Omental fat pad (tissue), 3 donors: ENCODE measurements at regions not wholly inside any gene's neighbourhood (a gene's known extent, or its start where the extent isn't known, plus 50 kb on each side); places are given as distances from the start of the nearest gene placed in this dataset.

Source experiments
- ATAC-seq: fragments of 150-250 bp; one replicate; pipeline ENCODE4 v1.9.1; 2016; ENCODE audit warnings: mild to moderate bottlenecking, moderate library complexity; ENCODE audit not compliant: low FRiP score
- DNase-seq: peaks from one replicate; pipeline ENCODE4 v3.0.0-alpha.2; 2019; ENCODE audit warnings: low spot score
- CTCF ChIP-seq, 3 donors: fragments of 450-650 bp; IDR thresholded peaks; one replicate each; pipeline ENCODE4 v1.5.1; 2016 to 2017; ENCODE audit warnings: antibody characterized with exemption in 3 of 3, mild to moderate bottlenecking in 3 of 3, moderate library complexity in 2 of 3

DNA sequence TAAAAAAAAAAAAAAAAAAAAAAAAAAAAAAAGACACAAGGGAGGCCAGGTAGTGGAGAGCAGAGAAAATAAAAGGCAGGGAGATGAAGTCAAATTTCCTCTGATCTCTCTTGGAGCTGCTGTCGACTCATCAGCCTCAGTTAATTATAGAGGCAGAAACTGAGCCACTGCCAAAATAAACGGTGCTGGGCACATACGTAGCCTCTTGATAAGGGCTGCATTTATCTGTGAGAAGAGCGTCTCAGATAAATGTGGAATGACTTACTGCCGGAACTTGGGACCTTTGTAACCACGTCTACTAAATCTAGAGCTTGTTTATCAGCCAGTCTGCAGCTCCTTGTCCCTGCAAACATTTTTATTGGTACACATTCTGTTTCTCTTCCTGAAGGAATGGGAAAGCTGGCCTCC is 162.3 kb downstream of the BAMBI start:
- ATAC-seq (no peak), DNase-seq (no peak)
- no peak for TF ChIP-seq CTCF (IDR thresholded peaks at IDR 0.05)

DNA sequence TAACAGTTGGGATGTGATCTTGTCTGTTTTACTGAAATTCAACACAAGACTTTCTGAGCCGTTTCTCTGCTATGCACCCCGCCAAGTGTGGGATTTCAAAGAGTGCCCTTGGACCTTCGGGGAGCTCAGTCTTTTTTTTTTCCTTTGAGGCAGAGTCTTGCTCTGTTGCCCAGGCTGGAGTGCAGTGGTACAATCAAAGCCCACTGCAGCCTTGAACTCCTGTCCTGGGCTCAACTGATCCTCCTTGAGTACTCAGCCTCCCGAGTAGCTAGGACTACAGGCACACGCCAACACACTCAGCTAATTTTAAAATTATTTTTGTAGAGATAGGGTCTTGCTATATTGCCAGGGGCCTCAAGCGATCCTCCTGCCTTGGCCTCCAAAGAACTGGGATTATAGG is 162.9 kb downstream of the BAMBI start:
- TF ChIP-seq CTCF (IDR thresholded peaks at IDR 0.05), result no peak
- ATAC-seq (no peak), DNase-seq (no peak)

- TF ChIP-seq CTCF (IDR thresholded peaks at IDR 0.05), result no peak
- ATAC-seq, result no peak
- DNase-seq, result no peak
Measured at GRCh38 chr10:28840971-28841370, 163.7 kb downstream of the BAMBI start.

DNA sequence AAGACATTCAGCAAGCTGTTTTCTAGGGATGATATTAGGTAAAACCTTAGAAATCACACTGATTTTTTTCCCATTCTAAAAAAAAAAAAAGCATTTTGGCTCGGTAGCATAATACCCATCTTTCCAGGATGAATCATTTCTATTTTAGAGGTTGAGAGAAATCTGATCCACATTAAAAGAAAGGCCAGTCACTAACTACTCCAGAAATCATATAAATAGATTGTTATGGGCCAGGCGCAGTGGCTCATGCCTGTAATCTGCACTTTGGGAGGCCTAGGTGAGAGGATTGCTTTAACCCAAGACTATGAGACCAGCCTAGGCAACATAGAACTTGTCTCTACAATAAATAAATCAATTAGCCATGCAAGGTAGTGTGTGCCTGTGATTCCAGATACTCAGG is 164.3 kb downstream of the BAMBI start:
- ATAC-seq, result peak; percentile 85
- no peak for TF ChIP-seq CTCF (IDR thresholded peaks at IDR 0.05)
- DNase-seq, result no peak

GRCh38 chr10:28842321-28842720 is 165.0 kb downstream of the BAMBI start:
- no peak for DNase-seq

DNA sequence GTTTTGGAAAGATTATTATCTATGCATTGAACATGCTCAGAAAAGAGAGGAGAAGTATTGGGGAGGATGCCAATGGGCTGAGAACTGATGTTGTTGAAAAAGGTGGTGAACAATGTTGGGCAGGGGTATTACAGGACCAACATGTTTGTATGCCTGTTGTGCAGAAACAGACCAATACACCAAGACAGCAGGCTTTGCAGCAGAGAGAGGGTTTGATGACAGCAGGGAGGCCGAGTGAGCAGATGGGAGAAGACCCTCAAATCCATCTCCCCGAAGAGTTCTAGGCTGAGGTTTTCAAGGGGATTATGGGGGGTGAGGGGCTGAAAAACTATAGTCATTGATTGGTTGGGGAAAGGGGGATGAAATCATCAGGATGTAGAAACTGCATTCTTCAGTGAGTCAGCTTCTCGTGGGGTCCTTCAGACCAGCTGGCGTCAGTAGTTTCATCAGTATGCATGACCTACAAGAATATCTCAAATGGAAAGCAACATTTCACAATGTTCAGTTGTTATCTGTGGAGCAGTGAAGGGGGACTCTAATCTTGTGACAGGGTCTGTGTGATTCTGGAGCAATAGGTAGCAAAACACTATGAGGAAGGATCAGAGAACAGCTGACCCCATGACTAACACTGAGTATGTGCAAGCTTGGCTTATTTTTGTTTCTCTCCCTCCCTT is 167.8 kb downstream of the BAMBI start:
- TF ChIP-seq CTCF (IDR thresholded peaks at IDR 0.05), result no peak
- DNase-seq, result no peak
- ATAC-seq, result no peak

More at GRCh38 chr10:28842321-28842720, 165.0 kb downstream of the BAMBI start:
- no peak for TF ChIP-seq CTCF (IDR thresholded peaks at IDR 0.05)
- ATAC-seq, result no peak

DNA sequence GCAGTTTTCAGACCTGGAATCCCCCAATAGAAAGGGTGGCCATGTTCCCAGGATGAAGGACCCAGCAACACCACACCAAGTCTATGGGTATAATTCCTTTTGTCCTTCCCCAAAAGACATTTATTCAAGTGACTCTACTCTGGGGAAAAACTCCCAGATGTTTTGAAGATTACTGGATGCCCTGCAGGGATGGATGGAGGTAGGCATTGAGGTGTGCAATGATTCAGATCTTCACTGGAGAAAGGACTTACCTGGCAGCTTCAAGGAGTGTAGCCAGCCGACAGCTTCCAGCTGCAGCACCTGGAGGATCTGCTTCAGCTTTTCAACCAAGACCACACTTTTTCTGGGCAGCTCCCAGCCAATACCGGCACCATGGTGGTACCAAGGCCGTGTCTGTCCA is 172.0 kb downstream of the BAMBI start:
- DNase-seq, result no peak
- ATAC-seq, result no peak
- no peak for TF ChIP-seq CTCF (IDR thresholded peaks at IDR 0.05)
